ENCODE measurements at regions not wholly inside any gene's neighbourhood (a gene's known extent, or its start where the extent isn't known, plus 50 kb on each side); places are given as distances from the start of the nearest gene placed in this dataset.

DNA sequence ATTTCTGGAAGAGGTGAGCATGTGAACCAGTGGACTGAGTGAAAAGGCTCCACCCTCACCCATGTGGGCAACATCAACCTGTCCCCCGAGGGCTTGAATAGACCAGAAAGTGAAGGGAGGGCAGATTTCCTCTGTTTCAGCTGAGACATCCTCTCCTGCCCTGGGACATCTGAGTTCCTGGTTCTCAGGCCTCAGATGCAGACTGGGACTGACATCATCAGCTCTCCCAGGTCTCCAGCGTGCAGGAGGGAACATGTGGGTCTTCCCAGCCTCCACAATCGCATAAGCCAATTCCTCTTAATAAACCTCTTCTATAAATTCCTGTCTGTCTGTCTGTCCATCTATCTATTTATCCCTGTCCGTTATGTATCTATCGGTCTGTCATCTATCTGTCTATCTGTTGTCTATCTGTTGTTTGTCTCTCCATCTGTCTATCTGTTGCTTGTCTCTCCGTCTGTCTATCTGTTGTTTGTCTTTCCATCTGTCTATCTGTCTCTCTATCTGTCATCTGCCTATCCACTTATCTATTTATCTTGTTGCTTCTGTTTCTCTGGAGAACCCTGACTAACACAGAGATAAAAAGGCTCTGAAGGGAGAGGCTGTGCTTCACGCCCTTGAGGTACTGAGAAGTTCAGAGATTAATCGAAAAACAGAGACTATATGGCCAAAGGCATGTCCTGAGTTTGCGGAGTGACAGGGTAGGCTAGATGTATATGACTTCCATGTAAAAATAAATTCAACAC lies 140.3 kb upstream of the PFKP start:
- in situ Hi-C loops (cut with MboI; ENCODE audit: low sequenced_read_pairs) = loop anchor here (25.0 kb wide), 1 partner anchor 110 kb away; no protein-coding TSS in a partner anchor

- in situ Hi-C loops (cut with MboI; ENCODE audit: low sequenced_read_pairs) = loop anchor here (25.0 kb wide), 1 partner anchor 112 kb away; no protein-coding TSS in a partner anchor
Observed at GRCh38 chr10:2925631-2926030, 141.7 kb upstream of the PFKP start.

- in situ Hi-C loops (cut with MboI; ENCODE audit: low sequenced_read_pairs) = no loop called here
Observed at GRCh38 chr10:2924431-2924830, 142.9 kb upstream of the PFKP start.

DNA sequence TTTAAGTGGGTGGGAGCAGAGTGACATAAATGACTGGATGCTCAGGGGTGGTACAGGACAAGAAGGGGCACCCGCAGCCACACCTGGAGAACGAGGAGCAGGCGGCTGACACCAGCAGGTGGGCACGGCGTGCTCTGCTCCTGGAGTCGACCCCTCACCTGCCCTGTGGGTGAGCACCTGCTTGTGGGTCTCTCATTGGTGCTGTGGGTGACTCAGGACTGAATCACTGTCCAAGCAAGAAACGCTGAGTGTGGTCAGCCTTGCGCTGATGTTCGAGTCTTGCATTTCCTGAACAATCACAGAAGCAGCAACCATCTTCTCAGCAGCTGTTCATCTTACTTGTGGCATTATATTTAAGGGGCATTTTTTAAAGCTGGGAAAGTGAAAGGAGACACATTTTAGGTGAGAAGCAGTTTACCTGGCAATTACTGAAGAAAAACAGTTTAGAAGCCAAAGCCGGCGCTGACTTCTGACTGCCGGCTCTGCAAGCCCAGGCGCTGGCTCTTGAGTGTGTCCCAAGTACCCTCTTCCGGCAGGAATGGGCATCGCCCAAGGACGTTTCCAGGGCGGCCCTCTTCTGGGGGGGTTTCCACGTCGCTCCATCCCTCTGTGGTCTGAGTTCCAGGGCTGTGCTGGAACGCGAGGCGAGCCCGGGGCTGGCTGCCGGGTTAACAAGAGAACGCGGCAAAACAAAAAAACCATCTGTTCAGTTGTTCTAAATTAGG lies 145.2 kb upstream of the PFKP start:
- in situ Hi-C loops (cut with MboI; ENCODE audit: low sequenced_read_pairs) = no loop called here

GRCh38 chr10:2920637-2921036 lies 146.7 kb upstream of the PFKP start:
- in situ Hi-C loops (cut with MboI; ENCODE audit: low sequenced_read_pairs) = no loop called here

DNA sequence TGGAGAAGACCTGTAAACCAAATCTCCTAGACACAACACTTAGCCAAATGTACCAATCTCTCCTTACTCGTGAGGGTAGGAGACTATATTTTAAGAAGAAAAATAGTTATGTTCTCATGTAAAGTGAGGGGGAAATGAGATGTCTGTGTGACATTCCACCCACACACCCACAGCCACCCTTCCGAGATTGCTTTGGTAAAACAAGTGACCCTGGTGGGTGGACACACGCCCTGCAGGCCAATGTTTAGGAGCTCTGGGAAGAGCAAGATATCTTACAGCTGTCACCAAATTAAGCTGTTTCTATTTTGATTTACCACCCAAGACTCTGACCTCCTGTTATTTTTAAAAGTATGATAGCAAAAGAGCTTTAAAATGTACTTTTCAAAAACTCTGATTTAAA lies 147.2 kb upstream of the PFKP start:
- in situ Hi-C loops (cut with MboI; ENCODE audit: low sequenced_read_pairs) = no loop called here

GRCh38 chr10:2919016-2919415 lies 148.3 kb upstream of the PFKP start:
- in situ Hi-C loops (cut with MboI; ENCODE audit: low sequenced_read_pairs) = no loop called here

GRCh38 chr10:2918489-2918888 lies 148.9 kb upstream of the PFKP start:
- in situ Hi-C loops (cut with MboI; ENCODE audit: low sequenced_read_pairs) = no loop called here

GRCh38 chr10:2917926-2918325 lies 149.4 kb upstream of the PFKP start:
- in situ Hi-C loops (cut with MboI; ENCODE audit: low sequenced_read_pairs) = no loop called here

GRCh38 chr10:2915412-2915811 lies 151.9 kb upstream of the PFKP start:
- in situ Hi-C loops (cut with MboI; ENCODE audit: low sequenced_read_pairs) = no loop called here

DNA sequence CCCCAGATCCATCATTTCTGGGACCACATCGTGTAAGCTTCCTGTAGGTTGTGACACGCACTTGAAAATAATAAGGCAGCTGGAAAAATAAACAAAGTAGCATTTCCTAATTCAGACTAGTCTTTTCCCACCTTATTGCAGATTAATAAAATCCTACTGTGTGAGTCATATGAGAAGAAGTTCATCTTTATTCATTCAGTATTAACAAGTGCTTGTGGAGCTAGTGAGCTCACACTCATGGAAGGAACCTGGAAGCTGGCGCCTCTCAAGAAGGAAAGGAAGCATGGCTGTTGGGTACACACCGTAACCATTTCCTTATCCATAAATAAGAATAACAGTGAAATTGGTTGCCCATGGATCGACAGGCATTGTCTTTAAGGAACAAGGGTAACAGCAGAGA lies 152.6 kb upstream of the PFKP start:
- in situ Hi-C loops (cut with MboI; ENCODE audit: low sequenced_read_pairs) = no loop called here

- in situ Hi-C loops (cut with MboI; ENCODE audit: low sequenced_read_pairs) = no loop called here
Observed at GRCh38 chr10:2913474-2913873, 153.9 kb upstream of the PFKP start.

- in situ Hi-C loops (cut with MboI; ENCODE audit: low sequenced_read_pairs) = no loop called here
Observed at GRCh38 chr10:2910656-2911055, 156.7 kb upstream of the PFKP start.

DNA sequence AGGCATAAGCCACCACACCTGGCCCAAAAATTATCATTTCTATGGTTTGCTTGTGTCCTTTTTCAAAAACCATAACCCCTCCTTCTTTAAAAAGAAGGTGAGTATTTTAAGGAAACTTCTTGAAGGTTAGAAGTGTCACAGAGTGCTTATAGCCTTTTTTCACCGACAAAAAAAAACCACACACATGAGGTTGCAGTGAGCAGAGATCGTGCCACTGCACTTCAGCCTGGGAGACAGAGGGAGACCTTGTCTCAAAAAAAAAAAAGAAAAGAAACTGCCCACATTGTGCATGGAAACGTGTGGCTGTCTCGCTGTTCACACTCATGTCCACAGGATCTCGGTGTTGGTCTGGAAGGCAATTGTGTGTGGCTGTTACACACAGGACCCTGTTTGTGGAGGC lies 157.4 kb upstream of the PFKP start:
- in situ Hi-C loops (cut with MboI; ENCODE audit: low sequenced_read_pairs) = no loop called here

GRCh38 chr10:2908851-2909630 lies 158.3 kb upstream of the PFKP start:
- in situ Hi-C loops (cut with MboI; ENCODE audit: low sequenced_read_pairs) = no loop called here

DNA sequence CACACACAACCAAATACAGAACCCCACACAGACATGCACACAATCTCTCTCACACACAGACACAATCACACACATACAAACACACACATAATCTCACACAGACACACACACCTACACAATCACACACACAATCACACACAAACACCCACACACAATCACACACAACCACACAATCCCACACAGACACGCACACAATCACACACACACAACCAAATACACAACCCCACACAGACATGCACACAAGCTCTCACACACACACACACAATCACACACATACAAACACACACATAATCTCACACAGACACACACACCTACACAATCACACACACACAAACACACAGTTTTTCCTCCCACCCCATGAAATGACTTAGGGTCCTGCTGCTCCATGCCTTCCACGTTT lies 160.4 kb upstream of the PFKP start:
- in situ Hi-C loops (cut with MboI; ENCODE audit: low sequenced_read_pairs) = no loop called here

- in situ Hi-C loops (cut with MboI; ENCODE audit: low sequenced_read_pairs) = no loop called here
Observed at GRCh38 chr10:2905851-2906250, 161.5 kb upstream of the PFKP start.

GRCh38 chr10:2900530-2900929 lies 166.8 kb upstream of the PFKP start:
- in situ Hi-C loops (cut with MboI; ENCODE audit: low sequenced_read_pairs) = no loop called here

DNA sequence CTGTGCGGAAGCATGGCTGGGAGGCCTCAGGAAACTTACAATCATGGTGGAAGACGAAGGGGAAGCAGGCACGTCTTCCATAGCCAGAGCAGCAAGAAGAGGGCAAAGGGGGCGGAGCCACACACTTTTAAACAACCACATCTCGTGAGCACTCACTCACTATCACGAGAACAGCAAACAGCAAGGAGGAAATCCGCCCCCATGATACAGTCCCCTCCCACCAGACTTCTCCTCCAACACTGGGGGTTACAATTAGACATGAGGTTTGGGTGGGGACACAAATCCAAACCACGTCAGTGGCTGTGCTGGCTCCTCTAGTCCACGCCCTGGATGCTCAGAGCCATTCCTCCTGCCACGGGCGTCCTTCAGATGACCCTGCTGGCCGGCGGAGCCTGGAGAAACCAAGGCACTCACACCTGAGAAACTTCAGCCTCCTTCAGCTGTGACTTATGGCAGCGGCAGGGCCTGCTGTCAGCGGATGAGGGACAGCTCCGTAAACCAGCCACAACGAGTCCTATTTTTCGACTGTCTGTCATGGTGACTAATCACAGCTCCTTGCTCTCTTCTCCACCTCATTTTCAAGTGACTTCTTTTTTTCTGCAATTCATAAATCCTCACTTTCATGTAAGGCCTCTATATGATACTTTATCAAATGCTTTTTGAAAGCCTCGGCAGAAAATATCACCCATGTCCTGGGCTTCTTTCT lies 167.9 kb upstream of the PFKP start:
- in situ Hi-C loops (cut with MboI; ENCODE audit: low sequenced_read_pairs) = no loop called here

GRCh38 chr10:2898509-2898860 lies 168.9 kb upstream of the PFKP start:
- in situ Hi-C loops (cut with MboI; ENCODE audit: low sequenced_read_pairs) = no loop called here
